Psoas muscle (tissue), 7 donors: ENCODE measurements at regions not wholly inside any gene's neighbourhood (a gene's known extent, or its start where the extent isn't known, plus 50 kb on each side); places are given as distances from the start of the nearest gene placed in this dataset.

Experiments
- ATAC-seq, 4 donors: fragments of 200-7000 bp; cut with Tn5 transposase; one replicate each; pipeline ENCODE4 v1.9.1; 2020; ENCODE audit warnings: moderate library complexity in 3 of 4, mild to moderate bottlenecking in 2 of 4
- DNase-seq, 2 donors: peaks; one replicate each; pipeline ENCODE4 v3.0.0-alpha.2; 2020
- H3K27ac ChIP-seq: fragments of 200-600 bp; one replicate; pipeline ENCODE4 v1.8.0; 2022
- H3K27me3 ChIP-seq, 3 donors: fragments of 200-600 bp in 1 of 3; one replicate each; pipeline versions ENCODE4 v1.6.1 to v1.8.0; 2013 to 2022; ENCODE audit warnings: low read length in 2 of 3, mild to moderate bottlenecking in 2 of 3, moderate library complexity in 1 of 3; ENCODE audit not compliant: insufficient read depth in 3 of 3
- H3K36me3 ChIP-seq, 2 donors: fragments of 200-600 bp in 1 of 2; one replicate each; pipeline versions ENCODE4 v1.6.1 to v1.8.0; 2013 to 2022; ENCODE audit warnings: low read depth in 1 of 2, mild to moderate bottlenecking in 1 of 2, moderate library complexity in 1 of 2; ENCODE audit not compliant: insufficient read depth in 1 of 2
- H3K4me1 ChIP-seq: fragments of 200-600 bp; one replicate; pipeline ENCODE4 v1.8.0; 2022
- H3K4me3 ChIP-seq: fragments of 200-600 bp; one replicate; pipeline ENCODE4 v1.8.0; 2022; ENCODE audit warnings: mild to moderate bottlenecking
- H3K9me3 ChIP-seq: fragments of 200-600 bp; one replicate; pipeline ENCODE4 v1.8.0; 2022
- CTCF ChIP-seq: fragments of 200-600 bp; IDR thresholded peaks from one replicate; pipeline ENCODE4 v1.8.0; 2022; ENCODE audit warnings: antibody characterized with exemption
- WGBS, 3 donors: extraction: QIAGEN DNeasy Blood & Tissue Kit; methylation state at CpG; one replicate each; pipeline versions ENCODE4 v1.1.6 to v1.1.7; 2013; 5-methylcytosine and 5-hydroxymethylcytosine counted together
- intact Hi-C, 2 donors: fragments of 100-400 bp; cut with DNase I; formaldehyde crosslinking; loops; one replicate each; pipeline versions ENCODE4 v1.11.0 to v1.14.2; 2022
- donor health status: healthy with polysubstance abuse.
- donor health status: DM: no; HTN: no; CAD: no; lungs with moderate emphysema.
- donor health status: Bipolar disorder and iron deficiency.
- donor health status: healthy.
- donor health status: DM: yes; HTN: yes; CAD: no.
- donor health status: DM: no; HTN: no; CAD: no.
- donor health status: DM: yes; HTN: yes; CAD: no.

- intact Hi-C loops, result no loop called here
- WGBS, 3 donors, result 85 to 93% (median 89%) methylated on average over 3 of the region's 3 CpGs
- Histone ChIP-seq H3K9me3 (no peaks in the 10 kb centered on the region), H3K36me3 (no peaks in the 10 kb centered on the region), H3K4me3 (no peak overlapping the region), H3K4me1 (no peaks in the 10 kb centered on the region), H3K27ac (no peak overlapping the region), H3K27me3 (no peaks in the 10 kb centered on the region)
- DNase-seq (no peak), ATAC-seq (no peak)
- no peak for TF ChIP-seq CTCF
These were observed 217.9 kb downstream of the RFC3 start for GRCh38 chr13:34035676-34036325.

GRCh38 chr13:34037636-34038540, 219.9 kb downstream of the RFC3 start:
- no peaks in the 10 kb centered on the region for H3K27me3 ChIP-seq
- ATAC-seq (no peak), DNase-seq (no peak)
- no peaks in the 10 kb centered on the region for H3K36me3 ChIP-seq
- H3K4me1 ChIP-seq, result no peaks in the 10 kb centered on the region
- no peak for TF ChIP-seq CTCF
- intact Hi-C loops, result no loop called here
- no peak overlapping the region for H3K4me3 ChIP-seq
- no peak overlapping the region for H3K27ac ChIP-seq
- no peaks in the 10 kb centered on the region for H3K9me3 ChIP-seq
- WGBS, 3 donors, result 85 to 89% (median 88%) methylated on average over 7 of the region's 7 CpGs

GRCh38 chr13:34038541-34039068, 220.7 kb downstream of the RFC3 start:
- no peak for TF ChIP-seq CTCF
- DNase-seq, result no peak
- ATAC-seq, result no peak
- 71 to 80% (median 79%) methylated on average over 5 of the region's 5 CpGs for WGBS, 3 donors
- no peak overlapping the region for H3K27ac ChIP-seq
- H3K27me3 ChIP-seq, result no peaks in the 10 kb centered on the region
- intact Hi-C loops, result no loop called here
- H3K4me1 ChIP-seq, result no peaks in the 10 kb centered on the region
- no peak overlapping the region for H3K4me3 ChIP-seq
- no peaks in the 10 kb centered on the region for H3K9me3 ChIP-seq
- no peaks in the 10 kb centered on the region for H3K36me3 ChIP-seq

DNA sequence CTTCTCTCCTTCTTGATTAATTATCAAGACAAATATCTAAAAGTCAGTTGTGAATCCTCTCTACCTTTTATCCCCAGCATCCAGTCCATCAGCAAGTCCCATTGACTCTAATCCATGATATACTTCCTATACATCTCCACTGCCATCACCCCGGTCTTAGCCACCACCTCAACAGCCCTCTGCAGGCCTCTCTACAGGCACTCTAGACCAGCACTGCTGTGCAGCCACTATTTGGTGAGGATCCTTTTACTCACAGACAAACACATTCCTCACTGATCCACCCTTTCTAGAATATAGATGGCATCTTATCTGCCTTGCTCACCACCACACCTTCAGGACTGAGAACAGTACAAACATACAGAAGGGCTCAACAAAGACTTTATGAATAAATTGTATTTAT, 221.7 kb downstream of the RFC3 start:
- Histone ChIP-seq H3K27me3 (no peaks in the 10 kb centered on the region), H3K36me3 (no peaks in the 10 kb centered on the region), H3K4me1 (no peaks in the 10 kb centered on the region), H3K9me3 (no peaks in the 10 kb centered on the region), H3K27ac (no peak overlapping the region), H3K4me3 (no peak overlapping the region)
- ATAC-seq (no peak), DNase-seq (no peak)
- WGBS, 3 donors, result 89 to 100% (median 92%) methylated on average over 1 of the region's 1 CpG
- intact Hi-C loops, result no loop called here
- no peak for TF ChIP-seq CTCF
